Keratinocyte (primary cell): ENCODE measurements at regions not wholly inside any gene's neighbourhood (a gene's known extent, or its start where the extent isn't known, plus 50 kb on each side); places are given as distances from the start of the nearest gene placed in this dataset.
A peak's percentile ranks its signal among the peaks of the same experiment; 100 is the strongest.

Source experiments
- DNase-seq: peaks from one replicate; pipeline ENCODE4 v3.0.0-alpha.2; 2011; ENCODE audit warnings: low read depth, missing footprints, low spot score
- FAIRE-seq: peaks from 2 replicates; lab custom pipeline; 2011; peaks lifted over from hg19 to GRCh38; lab: Jason Lieb, UNC
- H2AFZ ChIP-seq: 2 replicates; pipeline ENCODE4 v1.6.0; 2012; ENCODE audit warnings: low read length, control low read depth, inconsistent platforms; ENCODE audit not compliant: control insufficient read depth
- H3K27ac ChIP-seq: 2 replicates; pipeline ENCODE4 v1.5.1; 2011; ENCODE audit warnings: low read length; ENCODE audit not compliant: control insufficient read depth, insufficient read depth
- H3K27me3 ChIP-seq: 3 replicates; pipeline ENCODE4 v1.6.0; 2011; ENCODE audit warnings: low read length; ENCODE audit not compliant: control insufficient read depth, insufficient read depth; ENCODE audit errors: extremely low read depth
- H3K36me3 ChIP-seq, 2 experiments: 2 replicates in 1 of 2; 3 replicates in 1 of 2; pipeline ENCODE4 v1.5.1; 2011; ENCODE audit warnings: low read length in 2 of 2, mild to moderate bottlenecking in 1 of 2; ENCODE audit not compliant: control insufficient read depth in 2 of 2, insufficient read depth in 2 of 2; ENCODE audit errors: extremely low read depth in 1 of 2
- H3K4me1 ChIP-seq: 3 replicates; pipeline ENCODE4 v1.5.1; 2011; ENCODE audit warnings: low read length; ENCODE audit not compliant: control insufficient read depth, insufficient read depth; ENCODE audit errors: extremely low read depth
- H3K4me2 ChIP-seq: 3 replicates; pipeline ENCODE4 v1.6.0; 2011; ENCODE audit warnings: low read depth, low read length; ENCODE audit not compliant: control insufficient read depth, insufficient read depth; ENCODE audit errors: extremely low read depth
- H3K4me3 ChIP-seq, 3 experiments: fragments of 200-600 bp in 1 of 3; sonication (generic) in 1 of 3; 2 replicates in 2 of 3; 3 replicates in 1 of 3; pipeline ENCODE4 v1.5.1; 2011 to 2016; ENCODE audit warnings: low read length in 3 of 3, mild to moderate bottlenecking in 3 of 3, control low read depth in 2 of 3, inconsistent platforms in 1 of 3, low read depth in 1 of 3, mixed read lengths in 1 of 3, mixed run types in 1 of 3, moderate library complexity in 1 of 3; ENCODE audit not compliant: control insufficient read depth in 2 of 3, insufficient read depth in 2 of 3; ENCODE audit errors: extremely low read depth in 1 of 3
- H3K79me2 ChIP-seq: 2 replicates; pipeline ENCODE4 v1.6.0; 2012; ENCODE audit warnings: low read length; ENCODE audit not compliant: control insufficient read depth, insufficient read depth
- H3K9ac ChIP-seq: 3 replicates; pipeline ENCODE4 v1.6.0; 2011; ENCODE audit warnings: low read length; ENCODE audit not compliant: control insufficient read depth, insufficient read depth; ENCODE audit errors: extremely low read depth
- H3K9me1 ChIP-seq: 3 replicates; pipeline ENCODE4 v1.6.0; 2011; ENCODE audit warnings: low read length; ENCODE audit not compliant: control insufficient read depth, insufficient read depth; ENCODE audit errors: extremely low read depth
- H3K9me3 ChIP-seq: 2 replicates; pipeline ENCODE4 v1.5.1; 2012; ENCODE audit warnings: low read depth, low read length; ENCODE audit not compliant: control insufficient read depth
- H4K20me1 ChIP-seq: 3 replicates; pipeline ENCODE4 v1.6.0; 2011; ENCODE audit warnings: low read length; ENCODE audit not compliant: control insufficient read depth, insufficient read depth; ENCODE audit errors: extremely low read depth
- CTCF ChIP-seq, 3 experiments: IDR thresholded peaks in 1 of 3; conservative IDR thresholded peaks in 1 of 3; optimal IDR thresholded peaks in 1 of 3; 2 replicates in 2 of 3; 3 replicates in 1 of 3; pipeline versions ENCODE3 to v1.5.1; 2011; ENCODE audit warnings: low read length in 3 of 3, mild to moderate bottlenecking in 3 of 3, moderate library complexity in 2 of 3, control low read depth in 1 of 3, inconsistent platforms in 1 of 3; ENCODE audit not compliant: insufficient read depth in 2 of 3; ENCODE audit errors: extremely low read depth in 1 of 3
- EZH2 ChIP-seq: IDR thresholded peaks from one replicate; pipeline ENCODE4 v1.6.1; 2012; ENCODE audit warnings: inconsistent platforms, mild to moderate bottlenecking, low read length, moderate library complexity
- dilution Hi-C: fragments of 300-500 bp; cut with MboI; formaldehyde crosslinking; loops from one replicate; pipeline ENCODE4 v1.7.0; 2020; ENCODE audit warnings: low sequenced_read_pairs; ENCODE audit not compliant: extremely low pct_ligation_motif_present

DNA sequence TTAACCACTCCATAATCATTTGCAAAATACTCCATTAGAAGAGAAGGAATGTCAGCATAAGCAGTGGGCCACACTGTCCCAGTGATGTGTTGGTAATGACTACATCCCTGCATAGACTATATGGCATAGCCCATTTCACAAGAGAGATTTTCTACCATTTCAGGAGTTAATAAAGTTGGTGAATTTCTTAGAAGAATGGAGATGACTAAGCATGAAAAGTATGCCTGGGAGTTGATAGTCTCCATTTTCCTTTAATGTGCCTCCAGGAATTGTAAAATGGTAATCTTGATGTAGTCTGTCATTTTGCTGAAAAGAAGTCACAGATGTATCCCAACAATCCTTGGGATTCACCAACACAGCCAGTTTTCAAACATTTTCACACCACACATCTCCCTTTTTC, 608.8 kb upstream of the CHRM3 start:
- no peak for TF ChIP-seq CTCF (optimal IDR thresholded peaks at IDR 0.05 in 1 of 3, IDR thresholded peaks at IDR 0.05 in 1 of 3, conservative IDR thresholded peaks at IDR 0.05 in 1 of 3; ENCODE audit: extremely low read depth in 1 of 3, insufficient read depth in 2 of 3, low read length in 3 of 3)
- no peak for TF ChIP-seq EZH2

DNA sequence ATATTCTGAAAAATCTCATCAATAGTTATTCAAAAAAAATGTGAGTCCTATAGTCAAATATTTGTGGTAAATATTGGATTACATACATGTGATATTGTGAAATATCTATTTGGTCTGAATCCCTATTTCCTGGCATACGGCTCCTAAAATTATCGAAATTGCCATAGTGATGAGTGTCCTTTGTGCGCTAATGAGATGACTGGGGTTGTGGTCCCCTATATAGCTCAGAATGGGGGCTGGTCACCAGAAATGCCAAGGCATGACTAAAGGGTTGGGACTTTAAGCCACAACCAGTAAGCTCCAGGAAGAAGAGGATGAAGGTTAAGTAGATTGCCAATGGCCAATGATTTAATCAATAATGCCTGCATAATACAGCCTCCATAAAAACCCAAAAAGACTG, 610.2 kb upstream of the CHRM3 start:
- no peaks in the 10 kb centered on the region for H3K9me1 ChIP-seq
- dilution Hi-C loops = no loop called here
- no peak overlapping the region for H3K27ac ChIP-seq

More for the DNA sequence above, 608.8 kb upstream of the CHRM3 start:
- Histone ChIP-seq H3K4me1 (no peaks in the 10 kb centered on the region), H2AFZ (peak overlapping the region; percentile 26), H3K4me3 (no peak overlapping the region), H4K20me1 (no peaks in the 10 kb centered on the region), H3K27me3 (no peaks in the 10 kb centered on the region), H3K4me2 (no peak overlapping the region), H3K36me3 (no peaks in the 10 kb centered on the region), H3K9me1 (no peaks in the 10 kb centered on the region), H3K9me3 (no peaks in the 10 kb centered on the region), H3K79me2 (no peaks in the 10 kb centered on the region), H3K27ac (no peak overlapping the region), H3K9ac (no peak overlapping the region)
- FAIRE-seq (no peak), DNase-seq (no peak)
- dilution Hi-C loops = no loop called here

More for the DNA sequence above, 610.2 kb upstream of the CHRM3 start:
- H3K9me3 ChIP-seq = no peaks in the 10 kb centered on the region
- TF ChIP-seq CTCF (optimal IDR thresholded peaks at IDR 0.05 in 1 of 3, IDR thresholded peaks at IDR 0.05 in 1 of 3, conservative IDR thresholded peaks at IDR 0.05 in 1 of 3; ENCODE audit: extremely low read depth in 1 of 3, insufficient read depth in 2 of 3, low read length in 3 of 3) (no peak), EZH2 (no peak)
- no peaks in the 10 kb centered on the region for H3K79me2 ChIP-seq
- H3K4me1 ChIP-seq = no peaks in the 10 kb centered on the region
- no peak for DNase-seq
- H3K27me3 ChIP-seq = no peaks in the 10 kb centered on the region
- no peaks in the 10 kb centered on the region for H4K20me1 ChIP-seq
- FAIRE-seq = no peak
- no peak overlapping the region for H3K4me2 ChIP-seq
- H3K4me3 ChIP-seq = no peak overlapping the region
- H3K36me3 ChIP-seq = no peaks in the 10 kb centered on the region
- no peak overlapping the region for H2AFZ ChIP-seq
- no peak overlapping the region for H3K9ac ChIP-seq
